ENCODE measurements at regions not wholly inside any gene's neighbourhood (a gene's known extent, or its start where the extent isn't known, plus 50 kb on each side); places are given as distances from the start of the nearest gene placed in this dataset.

GRCh38 chr1:164907666-164908065 lies 348.7 kb downstream of the PBX1 start:
- DNase-seq (no peak), ATAC-seq (no peak)
- intact Hi-C loops (cut with micrococcal nuclease): no loop called here

DNA sequence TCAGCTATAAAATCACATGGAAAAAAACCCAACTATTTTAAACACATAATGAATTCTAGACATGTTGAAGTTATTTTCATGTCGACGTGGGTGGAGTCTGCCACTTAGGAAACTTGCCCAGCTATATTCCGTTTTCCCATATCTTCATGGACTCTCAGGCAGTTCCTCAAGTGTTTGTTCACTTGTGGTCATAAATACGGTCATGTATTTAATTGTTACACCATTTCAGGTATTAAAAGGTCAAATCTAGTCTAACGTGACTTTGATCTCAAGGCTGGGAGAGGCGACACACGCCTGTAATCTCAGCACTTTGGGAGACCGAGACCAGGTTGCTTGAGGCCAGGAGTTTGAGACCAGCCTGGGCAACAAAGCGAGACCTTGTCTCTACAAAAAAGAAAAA lies 346.9 kb downstream of the PBX1 start:
- intact Hi-C loops (cut with micrococcal nuclease): no loop called here
- no peak for ATAC-seq

GRCh38 chr1:164902491-164902890 lies 343.5 kb downstream of the PBX1 start:
- DNase-seq: no peak
- intact Hi-C loops (cut with micrococcal nuclease): no loop called here
- ATAC-seq: no peak

More for the DNA sequence above, 346.9 kb downstream of the PBX1 start:
- DNase-seq: no peak
